NT2/D1 (cell line): ENCODE measurements at regions not wholly inside any gene's neighbourhood (a gene's known extent, or its start where the extent isn't known, plus 50 kb on each side); places are given as distances from the start of the nearest gene placed in this dataset.

Experiments used
- SUZ12 ChIP-seq: IDR thresholded peaks from 2 replicates; pipeline ENCODE4 v1.6.1; 2011; ENCODE audit not compliant: insufficient read length, insufficient read depth; ENCODE audit errors: extremely low read depth
- YY1 ChIP-seq: IDR thresholded peaks from 2 replicates; pipeline ENCODE4 v1.6.1; 2011; ENCODE audit not compliant: insufficient read length, insufficient read depth
- ZNF274 ChIP-seq: IDR thresholded peaks from 2 replicates; pipeline ENCODE4 v1.6.1; 2011; ENCODE audit warnings: mild to moderate bottlenecking, low read depth, low read length

- TF ChIP-seq YY1 (no peak), ZNF274 (no peak), SUZ12 (no peak)
Measured at GRCh38 chr22:47465809-47466208, 703.4 kb downstream of the TBC1D22A start.
